ENCODE measurements at regions not wholly inside any gene's neighbourhood (a gene's known extent, or its start where the extent isn't known, plus 50 kb on each side); places are given as distances from the start of the nearest gene placed in this dataset.

GRCh38 chr2:14978845-14979244 lies 346.3 kb downstream of the LRATD1 start:
- ChIA-PET RAD21 (ENCODE audit: low non-redundant PET in 1 of 2, low total read pairs in 2 of 2, uncharacterized antibody in 2 of 2, unreplicated experiment in 2 of 2) (no interaction called here), POLR2A (no interaction called here), CTCF (no interaction called here)
- no TSS peak for BruUV-seq (replicated peaks)
- Histone ChIP-seq H3K9me3 (ENCODE audit: control insufficient read depth in 1 of 2, insufficient read depth in 1 of 2, low read depth in 1 of 2, low read length in 2 of 2) (no peaks in the 10 kb centered on the region), H3K27ac (ENCODE audit: low read depth, low read length) (no peak overlapping the region), H3K9me2 (ENCODE audit: insufficient read depth) (no peaks in the 10 kb centered on the region), H3K9ac (ENCODE audit: low read length) (no peak overlapping the region), H4K20me1 (ENCODE audit: insufficient read depth) (no peaks in the 10 kb centered on the region), H3K4me3 (replicated peaks in 1 of 2; ENCODE audit: low read depth in 1 of 2, low read length in 2 of 2) (no peak overlapping the region), H2AFZ (ENCODE audit: low read depth, low read length, poor library complexity, severe bottlenecking) (no peak overlapping the region), H3K36me3 (ENCODE audit: control insufficient read depth in 1 of 2, insufficient read depth in 2 of 2, low read length in 2 of 2) (no peaks in the 10 kb centered on the region), H3K27me3 (ENCODE audit: insufficient read depth, low read length) (no peaks in the 10 kb centered on the region), H3K4me2 (ENCODE audit: low read length) (no peak overlapping the region), H3K79me2 (ENCODE audit: insufficient read depth, low read length) (no peaks in the 10 kb centered on the region), H3K4me1 (ENCODE audit: control insufficient read depth in 1 of 2, insufficient read depth in 2 of 2, low read length in 2 of 2) (no peaks in the 10 kb centered on the region)
- ATAC-seq (no peak), DNase-seq (ENCODE audit: low read depth, low spot score) (no peak)
- TF ChIP-seq ZBTB33 (IDR thresholded peaks at IDR 0.05; ENCODE audit: extremely low read depth, insufficient replicate concordance, low read length) (no peak), ELF1 (IDR thresholded peaks at IDR 0.05; ENCODE audit: borderline replicate concordance, low read depth) (no peak), EZH2 (IDR thresholded peaks at IDR 0.05) (no peak), CEBPB (IDR thresholded peaks at IDR 0.05; ENCODE audit: low read depth) (no peak), YY1 (IDR thresholded peaks at IDR 0.05; ENCODE audit: extremely low read depth, insufficient replicate concordance, low read depth, low read length) (no peak), JUND (IDR thresholded peaks at IDR 0.05) (no peak), SIN3A (IDR thresholded peaks at IDR 0.05; ENCODE audit: low read depth) (no peak), RAD21 (IDR thresholded peaks at IDR 0.05; ENCODE audit: low read depth) (no peak), TCF7L2 (IDR thresholded peaks at IDR 0.05; ENCODE audit: borderline replicate concordance, extremely low read depth, insufficient read depth, insufficient read length) (no peak), EZH2phosphoT487 (IDR thresholded peaks at IDR 0.05; ENCODE audit: borderline replicate concordance) (no peak), ATF3 (IDR thresholded peaks at IDR 0.05) (no peak)
- TF ChIP-seq, protein P1, sequence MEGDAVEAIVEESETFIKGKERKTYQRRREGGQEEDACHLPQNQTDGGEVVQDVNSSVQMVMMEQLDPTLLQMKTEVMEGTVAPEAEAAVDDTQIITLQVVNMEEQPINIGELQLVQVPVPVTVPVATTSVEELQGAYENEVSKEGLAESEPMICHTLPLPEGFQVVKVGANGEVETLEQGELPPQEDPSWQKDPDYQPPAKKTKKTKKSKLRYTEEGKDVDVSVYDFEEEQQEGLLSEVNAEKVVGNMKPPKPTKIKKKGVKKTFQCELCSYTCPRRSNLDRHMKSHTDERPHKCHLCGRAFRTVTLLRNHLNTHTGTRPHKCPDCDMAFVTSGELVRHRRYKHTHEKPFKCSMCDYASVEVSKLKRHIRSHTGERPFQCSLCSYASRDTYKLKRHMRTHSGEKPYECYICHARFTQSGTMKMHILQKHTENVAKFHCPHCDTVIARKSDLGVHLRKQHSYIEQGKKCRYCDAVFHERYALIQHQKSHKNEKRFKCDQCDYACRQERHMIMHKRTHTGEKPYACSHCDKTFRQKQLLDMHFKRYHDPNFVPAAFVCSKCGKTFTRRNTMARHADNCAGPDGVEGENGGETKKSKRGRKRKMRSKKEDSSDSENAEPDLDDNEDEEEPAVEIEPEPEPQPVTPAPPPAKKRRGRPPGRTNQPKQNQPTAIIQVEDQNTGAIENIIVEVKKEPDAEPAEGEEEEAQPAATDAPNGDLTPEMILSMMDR (IDR thresholded peaks at IDR 0.05 in 2 of 3, conservative IDR thresholded peaks at IDR 0.05 in 1 of 3; ENCODE audit: borderline replicate concordance in 1 of 3, insufficient read depth in 1 of 3, low read depth in 2 of 3, low read length in 2 of 3): no peak
- intact Hi-C loops (cut with micrococcal nuclease): no loop called here
